Epithelial cell of proximal tubule (primary cell): ENCODE measurements at regions not wholly inside any gene's neighbourhood (a gene's known extent, or its start where the extent isn't known, plus 50 kb on each side); places are given as distances from the start of the nearest gene placed in this dataset.

Source experiments
- DNase-seq: peaks from one replicate; pipeline ENCODE4 v3.0.0-alpha.2; 2011; ENCODE audit warnings: low read depth
- H3K4me3 ChIP-seq: 2 replicates; pipeline ENCODE4 v1.5.1; 2011; ENCODE audit warnings: low read depth, mild to moderate bottlenecking, low read length
- TF ChIP-seq, protein P1 (sequence below): conservative IDR thresholded peaks from 2 replicates; pipeline ENCODE4 v1.5.1; 2012; ENCODE audit warnings: low read depth, mild to moderate bottlenecking, low read length

DNA sequence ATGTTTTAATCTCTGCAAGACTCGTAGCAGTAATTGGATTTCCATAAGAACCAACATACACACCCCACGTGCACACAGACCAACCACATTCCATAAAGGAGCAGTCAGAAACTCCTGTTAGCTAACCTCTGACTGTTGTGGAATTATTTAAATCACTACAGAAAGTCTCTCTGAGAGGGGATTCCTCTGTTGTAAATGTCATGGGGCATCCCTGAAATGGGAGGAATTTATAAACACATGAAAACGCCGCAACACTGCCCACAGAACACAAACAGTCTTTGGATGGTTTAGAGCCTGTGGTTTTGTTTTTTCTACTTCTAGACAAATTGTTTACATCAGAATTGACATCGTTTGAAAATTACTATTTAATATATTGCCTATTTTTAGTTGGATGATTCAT, 740.1 kb upstream of the GRM7 start:
- TF ChIP-seq, protein P1, sequence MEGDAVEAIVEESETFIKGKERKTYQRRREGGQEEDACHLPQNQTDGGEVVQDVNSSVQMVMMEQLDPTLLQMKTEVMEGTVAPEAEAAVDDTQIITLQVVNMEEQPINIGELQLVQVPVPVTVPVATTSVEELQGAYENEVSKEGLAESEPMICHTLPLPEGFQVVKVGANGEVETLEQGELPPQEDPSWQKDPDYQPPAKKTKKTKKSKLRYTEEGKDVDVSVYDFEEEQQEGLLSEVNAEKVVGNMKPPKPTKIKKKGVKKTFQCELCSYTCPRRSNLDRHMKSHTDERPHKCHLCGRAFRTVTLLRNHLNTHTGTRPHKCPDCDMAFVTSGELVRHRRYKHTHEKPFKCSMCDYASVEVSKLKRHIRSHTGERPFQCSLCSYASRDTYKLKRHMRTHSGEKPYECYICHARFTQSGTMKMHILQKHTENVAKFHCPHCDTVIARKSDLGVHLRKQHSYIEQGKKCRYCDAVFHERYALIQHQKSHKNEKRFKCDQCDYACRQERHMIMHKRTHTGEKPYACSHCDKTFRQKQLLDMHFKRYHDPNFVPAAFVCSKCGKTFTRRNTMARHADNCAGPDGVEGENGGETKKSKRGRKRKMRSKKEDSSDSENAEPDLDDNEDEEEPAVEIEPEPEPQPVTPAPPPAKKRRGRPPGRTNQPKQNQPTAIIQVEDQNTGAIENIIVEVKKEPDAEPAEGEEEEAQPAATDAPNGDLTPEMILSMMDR = no peak
- no peak overlapping the region for H3K4me3 ChIP-seq
- DNase-seq = no peak

DNA sequence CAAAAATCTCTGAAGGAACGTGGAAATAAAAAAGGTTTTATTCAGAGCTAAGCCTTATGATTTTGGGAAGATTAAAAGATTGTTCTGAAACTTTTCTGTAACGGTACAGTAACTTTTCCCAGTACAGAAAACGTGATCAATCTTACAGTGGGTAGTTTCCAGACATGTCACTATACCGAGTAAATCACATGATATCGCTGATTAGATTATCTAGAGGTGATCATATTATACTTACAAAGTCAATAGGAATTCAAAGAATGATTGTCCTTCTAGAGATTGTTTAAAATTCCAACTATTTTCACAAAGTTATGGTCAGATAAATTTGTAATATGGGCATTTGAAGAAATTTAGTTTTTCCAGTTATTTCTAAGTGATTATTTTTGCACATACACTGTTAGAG, 736.0 kb upstream of the GRM7 start:
- no peak overlapping the region for H3K4me3 ChIP-seq
- no peak for DNase-seq
- TF ChIP-seq, protein P1 = no peak

DNA sequence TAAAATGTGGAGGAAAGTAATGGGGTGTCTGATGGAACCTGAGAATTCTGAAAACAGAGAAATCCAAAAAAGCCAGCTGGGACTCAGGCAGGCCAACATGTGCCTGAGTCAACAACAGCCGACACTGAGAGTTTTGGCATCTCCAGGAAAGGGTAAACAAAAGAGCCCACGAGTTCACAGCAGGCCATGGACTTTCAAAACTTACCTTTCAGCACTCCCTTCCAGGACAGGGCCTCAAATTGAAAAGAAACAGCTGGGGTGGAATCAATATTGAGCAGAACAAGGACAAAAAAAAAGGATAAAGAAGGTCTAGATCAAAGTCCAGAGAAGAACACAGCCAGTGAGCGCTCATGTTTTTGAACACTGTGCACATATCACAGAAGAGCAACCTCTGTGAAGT, 735.4 kb upstream of the GRM7 start:
- no peak overlapping the region for H3K4me3 ChIP-seq
- TF ChIP-seq, protein P1 = no peak
- no peak for DNase-seq

DNA sequence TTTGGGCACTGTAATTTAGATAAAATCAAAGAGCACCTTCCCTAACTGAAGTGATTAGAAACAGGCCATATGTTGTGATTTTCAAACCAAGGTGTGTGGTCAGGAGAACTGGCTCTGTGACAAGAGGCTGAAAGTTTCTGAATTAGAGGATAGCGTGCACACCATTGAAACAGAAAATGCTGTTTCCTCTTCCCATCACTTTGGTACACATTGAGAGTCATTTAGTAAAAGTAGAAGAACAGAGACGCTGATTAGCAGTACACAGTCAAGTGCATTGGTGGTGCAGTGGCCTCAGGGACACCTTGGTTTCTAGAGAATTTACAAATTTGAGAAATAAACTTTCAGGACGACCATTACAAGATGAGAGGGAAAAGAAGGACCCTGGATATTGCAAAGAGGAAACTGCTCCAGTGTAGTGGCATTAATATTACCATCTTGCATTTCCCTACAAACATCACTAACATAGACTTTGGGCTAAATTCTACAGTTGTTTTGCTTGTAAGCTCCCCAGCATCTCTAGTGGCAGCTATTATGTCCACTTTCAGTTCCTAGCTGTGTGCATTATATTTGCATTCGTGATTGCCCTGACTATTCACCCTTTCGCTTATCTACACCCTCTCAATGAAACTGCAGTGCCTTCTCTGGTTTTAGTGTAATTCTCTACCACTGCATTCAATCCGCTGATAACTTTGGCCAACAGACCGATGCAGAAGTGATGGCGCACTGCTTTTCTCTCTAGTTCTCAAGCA, 728.1 kb upstream of the GRM7 start:
- no peak overlapping the region for H3K4me3 ChIP-seq
- TF ChIP-seq, protein P1 = no peak
- DNase-seq = no peak

DNA sequence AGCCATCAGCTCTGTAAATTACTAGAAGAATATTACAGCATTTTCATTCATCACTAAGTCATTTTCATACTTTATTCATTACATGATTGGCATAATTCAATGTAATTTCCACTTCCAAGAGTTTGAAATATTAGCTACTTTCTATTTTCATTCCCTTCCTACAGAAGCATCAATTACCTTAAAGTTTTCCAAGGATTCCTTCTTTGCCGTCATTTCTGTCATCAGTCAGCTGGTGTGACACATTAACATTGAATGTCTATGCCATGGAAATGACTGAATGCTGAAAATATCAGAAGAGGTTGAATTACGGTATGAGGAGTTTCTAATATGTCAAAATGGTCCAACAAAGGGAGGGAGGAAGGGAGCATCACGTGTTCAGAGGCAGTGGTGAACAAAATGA, 718.2 kb upstream of the GRM7 start:
- TF ChIP-seq, protein P1 = no peak
- H3K4me3 ChIP-seq = no peak overlapping the region
- no peak for DNase-seq

DNA sequence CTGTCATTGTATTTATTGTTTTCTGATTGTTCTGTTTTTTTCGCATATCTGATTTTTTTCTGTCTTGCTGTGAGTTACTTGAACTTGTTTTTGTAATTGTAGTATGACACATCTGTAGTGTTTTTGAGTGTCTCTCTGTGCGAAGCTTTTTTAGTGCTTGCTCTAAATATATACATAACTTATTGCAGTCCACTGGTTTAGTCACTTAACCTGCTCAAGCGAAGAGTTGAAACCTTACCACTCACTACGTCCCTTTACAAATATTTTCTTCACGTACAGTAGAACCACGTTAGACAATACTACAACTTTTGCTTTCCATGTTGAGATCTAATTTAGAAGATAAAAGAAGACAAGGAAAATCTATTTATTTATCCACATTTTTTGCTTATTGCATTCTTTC, 713.0 kb upstream of the GRM7 start:
- TF ChIP-seq, protein P1 = no peak
- H3K4me3 ChIP-seq = no peak overlapping the region
- no peak for DNase-seq
